SK-N-SH (cell line): ENCODE measurements at regions not wholly inside any gene's neighbourhood (a gene's known extent, or its start where the extent isn't known, plus 50 kb on each side); places are given as distances from the start of the nearest gene placed in this dataset.

ENCODE experiments used
- CTCF ChIA-PET: fragments of 300-600, 350-600 bp; formaldehyde crosslinking; extraction: SDS; loops from one replicate; lab custom pipeline; 2021; lab: Yijun Ruan, JAX
- POLR2A ChIA-PET: fragments of 350-600 bp; sonication (Branson Sonifier 250); formaldehyde crosslinking; extraction: SDS; loops from one replicate; lab custom pipeline; 2020; ENCODE audit warnings: antibody characterized with exemption, inconsistent platforms; lab: Yijun Ruan, JAX
- DNase-seq: peaks from one replicate; pipeline ENCODE4 v3.0.0; 2012
- H2AFZ ChIP-seq: fragments of 200-600 bp; sonication (generic); 2 replicates; pipeline ENCODE4 v1.8.1; 2016; ENCODE audit warnings: antibody characterized with exemption, mild to moderate bottlenecking, low read depth
- H3F3A ChIP-seq: fragments of 200-600 bp; sonication (generic); replicated peaks from 2 replicates; pipeline ENCODE3; 2016; ENCODE audit warnings: antibody characterized with exemption, mild to moderate bottlenecking; ENCODE audit not compliant: insufficient read depth
- H3K27ac ChIP-seq, 2 experiments: fragments of 200-500 bp in 1 of 2; fragments of 200-600 bp in 1 of 2; sonication (Bioruptor generic) in 1 of 2; sonication (generic), shearing (Covaris generic) in 1 of 2; 2 replicates each; pipeline versions ENCODE4 v1.5.1 to v1.6.1; 2014 to 2016; ENCODE audit warnings: low read depth in 2 of 2, inconsistent platforms in 1 of 2, low read length in 1 of 2, mild to moderate bottlenecking in 1 of 2, mixed read lengths in 1 of 2
- H3K27me3 ChIP-seq: fragments of 200-600 bp; sonication (generic), shearing (Covaris generic); 2 replicates; pipeline ENCODE4 v1.6.1; 2016; ENCODE audit warnings: mixed run types; ENCODE audit not compliant: insufficient read depth
- H3K36me3 ChIP-seq, 2 experiments: fragments of 200-500 bp in 1 of 2; fragments of 200-600 bp in 1 of 2; sonication (Bioruptor generic) in 1 of 2; sonication (generic) in 1 of 2; replicated peaks in 1 of 2; 2 replicates each; pipeline versions ENCODE3 to v1.5.1; 2014 to 2016; ENCODE audit warnings: low read length in 1 of 2, mild to moderate bottlenecking in 1 of 2; ENCODE audit not compliant: insufficient read depth in 2 of 2, control insufficient read depth in 1 of 2
- H3K4me1 ChIP-seq, 2 experiments: fragments of 200-500 bp in 1 of 2; fragments of 200-600 bp in 1 of 2; sonication (Bioruptor generic) in 1 of 2; sonication (generic), shearing (Covaris generic) in 1 of 2; 2 replicates each; pipeline versions ENCODE4 v1.5.1 to v1.6.1; 2014 to 2016; ENCODE audit warnings: low read depth in 1 of 2, low read length in 1 of 2, mixed run types in 1 of 2; ENCODE audit not compliant: insufficient read depth in 2 of 2, control insufficient read depth in 1 of 2
- H3K4me2 ChIP-seq: fragments of 200-600 bp; sonication (generic), shearing (Covaris generic); 2 replicates; pipeline ENCODE4 v1.6.1; 2017; ENCODE audit warnings: mixed run types
- H3K4me3 ChIP-seq, 2 experiments: fragments of 200-500 bp in 1 of 2; fragments of 200-600 bp in 1 of 2; sonication (Bioruptor generic) in 1 of 2; sonication (generic), shearing (Covaris generic) in 1 of 2; 2 replicates each; pipeline versions ENCODE4 v1.5.1 to v1.8.1; 2014 to 2016; ENCODE audit warnings: low read depth in 2 of 2, inconsistent platforms in 1 of 2, low read length in 1 of 2, mild to moderate bottlenecking in 1 of 2, mixed read lengths in 1 of 2, moderate library complexity in 1 of 2
- H3K79me2 ChIP-seq: fragments of 200-600 bp; sonication (generic); 2 replicates; pipeline ENCODE4 v1.8.1; 2017; ENCODE audit warnings: mild to moderate bottlenecking; ENCODE audit not compliant: insufficient read depth
- H3K9ac ChIP-seq: fragments of 200-600 bp; sonication (generic); 2 replicates; pipeline ENCODE4 v1.6.1; 2017; ENCODE audit warnings: mixed run types
- H3K9me2 ChIP-seq: fragments of 200-600 bp; sonication (generic); 2 replicates; pipeline ENCODE4 v1.6.1; 2017; ENCODE audit warnings: mixed run types
- H3K9me3 ChIP-seq: fragments of 200-600 bp; sonication (generic); 2 replicates; pipeline ENCODE4 v1.6.1; 2017; ENCODE audit warnings: mixed run types, mild to moderate bottlenecking, moderate library complexity
- H4K20me1 ChIP-seq: fragments of 200-600 bp; sonication (generic); 2 replicates; pipeline ENCODE4 v1.6.1; 2017; ENCODE audit warnings: mild to moderate bottlenecking, mixed run types; ENCODE audit not compliant: insufficient read depth
- EZH2phosphoT487 ChIP-seq: fragments of 200-600 bp; sonication (generic); IDR thresholded peaks from 2 replicates; pipeline ENCODE4 v1.6.1; 2017; ENCODE audit warnings: low read depth, mixed run types, mild to moderate bottlenecking, antibody characterized with exemption, moderate library complexity, borderline replicate concordance
- FOSL2 ChIP-seq: IDR thresholded peaks from 2 replicates; pipeline ENCODE4 v1.4.0; 2012; ENCODE audit warnings: low read depth, mild to moderate bottlenecking, moderate library complexity, borderline replicate concordance
- NFIC ChIP-seq: IDR thresholded peaks from 2 replicates; pipeline ENCODE4 v1.4.0; 2012; ENCODE audit warnings: borderline replicate concordance
- RCOR1 ChIP-seq: fragments of 150-350 bp; IDR thresholded peaks from 2 replicates; pipeline ENCODE4 v1.6.1; 2017; ENCODE audit warnings: antibody characterized with exemption, low read length
- RXRA ChIP-seq: IDR thresholded peaks from 2 replicates; pipeline ENCODE4 v1.4.0; 2012; ENCODE audit warnings: low read depth, mild to moderate bottlenecking, borderline replicate concordance
- TAF1 ChIP-seq: IDR thresholded peaks from 2 replicates; pipeline ENCODE4 v1.6.1; 2012; ENCODE audit warnings: low read depth, mild to moderate bottlenecking, low read length, moderate library complexity, borderline replicate concordance
- WGBS: methylation state at CpG from one replicate; pipeline ENCODE4 v1.1.6; 2017; ENCODE audit warnings: low lambda C conversion rate; 5-methylcytosine and 5-hydroxymethylcytosine counted together
- TF ChIP-seq, protein P1 (sequence below): IDR thresholded peaks from 2 replicates; pipeline ENCODE4 v1.4.0; 2012; ENCODE audit warnings: low read depth, borderline replicate concordance
- TF ChIP-seq, protein P2 (sequence below): IDR thresholded peaks from 2 replicates; pipeline ENCODE4; 2012
- TF ChIP-seq, protein P3 (sequence below): fragments of 200-600 bp; sonication (generic); IDR thresholded peaks from 2 replicates; pipeline ENCODE4 v1.6.1; 2017; ENCODE audit warnings: antibody characterized with exemption, mild to moderate bottlenecking, moderate library complexity

DNA sequence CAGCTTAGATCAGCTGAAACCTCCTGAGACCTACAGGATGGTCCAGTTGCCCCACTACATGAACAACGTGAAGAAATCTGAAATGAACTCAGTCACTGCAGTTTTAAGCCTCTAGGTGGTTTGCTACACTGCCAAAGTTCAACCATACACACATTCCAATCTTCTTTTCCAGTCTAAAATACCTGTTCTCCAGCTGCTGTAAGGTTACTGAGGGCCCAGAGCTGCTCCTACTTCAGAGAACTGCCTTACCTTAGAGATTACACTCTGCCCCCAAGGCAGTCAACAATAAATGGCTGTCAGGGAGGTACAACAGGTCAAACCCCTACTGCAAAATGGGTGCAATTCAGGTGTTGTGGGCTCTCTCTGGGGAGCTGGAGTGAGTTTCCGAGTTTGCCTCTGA is 154.1 kb upstream of the MIR17HG start (continued):
- no peak for TF ChIP-seq EZH2phosphoT487

DNA sequence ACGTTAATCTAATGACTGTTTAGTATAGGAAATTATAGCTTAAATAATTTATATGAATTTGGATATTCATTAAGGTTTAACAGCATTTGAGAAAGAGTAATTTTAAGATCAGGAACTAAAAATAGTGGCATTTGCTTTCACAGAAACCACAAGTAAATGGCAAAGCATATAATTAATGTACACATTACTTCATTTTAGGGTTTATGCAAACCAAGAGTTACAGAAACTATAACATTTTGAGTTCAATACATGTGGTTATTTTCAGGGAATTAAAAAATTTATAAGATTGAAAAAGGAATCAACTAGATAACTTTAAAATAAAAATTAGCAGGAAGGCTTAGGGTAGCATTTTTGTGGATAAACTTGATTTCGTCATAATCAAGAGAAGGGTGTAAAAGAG is 151.7 kb upstream of the MIR17HG start:
- no peaks in the 10 kb centered on the region for H3K79me2 ChIP-seq
- H3K36me3 ChIP-seq = no peaks in the 10 kb centered on the region
- POLR2A ChIA-PET = no interaction called here
- H4K20me1 ChIP-seq = no peaks in the 10 kb centered on the region
- no peak for DNase-seq
- no peaks in the 10 kb centered on the region for H3F3A ChIP-seq
- H3K9me3 ChIP-seq = no peaks in the 10 kb centered on the region
- H3K4me2 ChIP-seq = no peak overlapping the region
- no peak overlapping the region for H3K4me3 ChIP-seq
- CTCF ChIA-PET = interaction anchor here (0.6 kb wide), 1 partner anchor 180 kb away, joined by 3 read pairs; no protein-coding TSS in a partner anchor
- TF ChIP-seq, protein P1, sequence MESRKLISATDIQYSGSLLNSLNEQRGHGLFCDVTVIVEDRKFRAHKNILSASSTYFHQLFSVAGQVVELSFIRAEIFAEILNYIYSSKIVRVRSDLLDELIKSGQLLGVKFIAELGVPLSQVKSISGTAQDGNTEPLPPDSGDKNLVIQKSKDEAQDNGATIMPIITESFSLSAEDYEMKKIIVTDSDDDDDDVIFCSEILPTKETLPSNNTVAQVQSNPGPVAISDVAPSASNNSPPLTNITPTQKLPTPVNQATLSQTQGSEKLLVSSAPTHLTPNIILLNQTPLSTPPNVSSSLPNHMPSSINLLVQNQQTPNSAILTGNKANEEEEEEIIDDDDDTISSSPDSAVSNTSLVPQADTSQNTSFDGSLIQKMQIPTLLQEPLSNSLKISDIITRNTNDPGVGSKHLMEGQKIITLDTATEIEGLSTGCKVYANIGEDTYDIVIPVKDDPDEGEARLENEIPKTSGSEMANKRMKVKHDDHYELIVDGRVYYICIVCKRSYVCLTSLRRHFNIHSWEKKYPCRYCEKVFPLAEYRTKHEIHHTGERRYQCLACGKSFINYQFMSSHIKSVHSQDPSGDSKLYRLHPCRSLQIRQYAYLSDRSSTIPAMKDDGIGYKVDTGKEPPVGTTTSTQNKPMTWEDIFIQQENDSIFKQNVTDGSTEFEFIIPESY = no peak
- no peak for TF ChIP-seq RCOR1
- TF ChIP-seq NFIC = no peak
- TF ChIP-seq TAF1 = no peak
- TF ChIP-seq, protein P2, sequence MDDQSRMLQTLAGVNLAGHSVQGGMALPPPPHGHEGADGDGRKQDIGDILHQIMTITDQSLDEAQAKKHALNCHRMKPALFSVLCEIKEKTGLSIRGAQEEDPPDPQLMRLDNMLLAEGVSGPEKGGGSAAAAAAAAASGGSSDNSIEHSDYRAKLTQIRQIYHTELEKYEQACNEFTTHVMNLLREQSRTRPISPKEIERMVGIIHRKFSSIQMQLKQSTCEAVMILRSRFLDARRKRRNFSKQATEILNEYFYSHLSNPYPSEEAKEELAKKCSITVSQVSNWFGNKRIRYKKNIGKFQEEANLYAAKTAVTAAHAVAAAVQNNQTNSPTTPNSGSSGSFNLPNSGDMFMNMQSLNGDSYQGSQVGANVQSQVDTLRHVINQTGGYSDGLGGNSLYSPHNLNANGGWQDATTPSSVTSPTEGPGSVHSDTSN = no peak
- TF ChIP-seq, protein P3, sequence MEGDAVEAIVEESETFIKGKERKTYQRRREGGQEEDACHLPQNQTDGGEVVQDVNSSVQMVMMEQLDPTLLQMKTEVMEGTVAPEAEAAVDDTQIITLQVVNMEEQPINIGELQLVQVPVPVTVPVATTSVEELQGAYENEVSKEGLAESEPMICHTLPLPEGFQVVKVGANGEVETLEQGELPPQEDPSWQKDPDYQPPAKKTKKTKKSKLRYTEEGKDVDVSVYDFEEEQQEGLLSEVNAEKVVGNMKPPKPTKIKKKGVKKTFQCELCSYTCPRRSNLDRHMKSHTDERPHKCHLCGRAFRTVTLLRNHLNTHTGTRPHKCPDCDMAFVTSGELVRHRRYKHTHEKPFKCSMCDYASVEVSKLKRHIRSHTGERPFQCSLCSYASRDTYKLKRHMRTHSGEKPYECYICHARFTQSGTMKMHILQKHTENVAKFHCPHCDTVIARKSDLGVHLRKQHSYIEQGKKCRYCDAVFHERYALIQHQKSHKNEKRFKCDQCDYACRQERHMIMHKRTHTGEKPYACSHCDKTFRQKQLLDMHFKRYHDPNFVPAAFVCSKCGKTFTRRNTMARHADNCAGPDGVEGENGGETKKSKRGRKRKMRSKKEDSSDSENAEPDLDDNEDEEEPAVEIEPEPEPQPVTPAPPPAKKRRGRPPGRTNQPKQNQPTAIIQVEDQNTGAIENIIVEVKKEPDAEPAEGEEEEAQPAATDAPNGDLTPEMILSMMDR = no peak
- no peak for TF ChIP-seq RXRA
- no peak for TF ChIP-seq FOSL2
- TF ChIP-seq, all 33 proteins: peak for 0
- Histone ChIP-seq H3K27me3 (no peaks in the 10 kb centered on the region), H3K9ac (no peak overlapping the region), H3K4me1 (no peaks in the 10 kb centered on the region), H2AFZ (no peak overlapping the region), H3K9me2 (no peaks in the 10 kb centered on the region), H3K27ac (no peak overlapping the region)
- WGBS = 46% methylated on average over 2 of the region's 2 CpGs

GRCh38 chr13:91196958-91197357 is 150.5 kb upstream of the MIR17HG start:
- Histone ChIP-seq H3F3A (no peaks in the 10 kb centered on the region), H3K4me2 (no peak overlapping the region), H3K27ac (no peak overlapping the region), H3K79me2 (no peaks in the 10 kb centered on the region), H3K4me1 (no peaks in the 10 kb centered on the region), H3K36me3 (no peaks in the 10 kb centered on the region), H2AFZ (no peak overlapping the region), H3K9ac (no peak overlapping the region), H3K9me2 (no peaks in the 10 kb centered on the region), H3K9me3 (no peaks in the 10 kb centered on the region), H3K4me3 (no peak overlapping the region), H4K20me1 (no peaks in the 10 kb centered on the region), H3K27me3 (no peaks in the 10 kb centered on the region)
- DNase-seq = no peak
- ChIA-PET CTCF (interaction anchor here (1.2 kb wide), 1 partner anchor 11 kb away, joined by 3 read pairs; no protein-coding TSS in a partner anchor), POLR2A (no interaction called here)
- TF ChIP-seq RXRA = no peak
- WGBS = 33% methylated on average over 4 of the region's 4 CpGs
